EH (cell line): ENCODE measurements at regions not wholly inside any gene's neighbourhood (a gene's known extent, or its start where the extent isn't known, plus 50 kb on each side); places are given as distances from the start of the nearest gene placed in this dataset.
"Not testable (repeated sequence)": the region's sequence is repeated elsewhere in the genome, so short reads cannot be mapped to it uniquely, and the experiment has no call there.

Source experiments
- DNase-seq: peaks from one replicate; pipeline ENCODE4 v3.0.0-alpha.2; 2015; ENCODE audit warnings: low read depth

GRCh38 chr9:82726424-82727276 lies 336.3 kb downstream of the RASEF start:
- no peak for DNase-seq

GRCh38 chr9:82729141-82729540 lies 333.8 kb downstream of the RASEF start:
- no peak for DNase-seq

GRCh38 chr9:82729991-82730589 lies 332.9 kb downstream of the RASEF start:
- no peak for DNase-seq

- DNase-seq = no peak
These were observed 330.0 kb downstream of the RASEF start for GRCh38 chr9:82732928-82733327.

GRCh38 chr9:82736126-82736525 lies 326.8 kb downstream of the RASEF start:
- DNase-seq = no peak

GRCh38 chr9:82736701-82737100 lies 326.2 kb downstream of the RASEF start:
- no peak for DNase-seq

GRCh38 chr9:82745919-82746318 lies 317.0 kb downstream of the RASEF start:
- no peak for DNase-seq

- no peak for DNase-seq
These were observed 312.5 kb downstream of the RASEF start for GRCh38 chr9:82750411-82750913.

GRCh38 chr9:82757924-82758323 lies 305.0 kb downstream of the RASEF start:
- DNase-seq = no peak

- DNase-seq = no peak
These were observed 301.9 kb downstream of the RASEF start for GRCh38 chr9:82761027-82761426.

- no peak for DNase-seq
These were observed 301.0 kb downstream of the RASEF start for GRCh38 chr9:82761956-82762355.

- no peak for DNase-seq
These were observed 299.3 kb downstream of the RASEF start for GRCh38 chr9:82763656-82764055.

- no peak for DNase-seq
These were observed 298.8 kb downstream of the RASEF start for GRCh38 chr9:82764061-82764668.

GRCh38 chr9:82774707-82775231 lies 288.2 kb downstream of the RASEF start:
- DNase-seq = not testable (repeated sequence)

- no peak for DNase-seq
These were observed 286.4 kb downstream of the RASEF start for GRCh38 chr9:82776508-82776907.

- no peak for DNase-seq
These were observed 285.6 kb downstream of the RASEF start for GRCh38 chr9:82777366-82777765.

GRCh38 chr9:82778923-82779322 lies 284.0 kb downstream of the RASEF start:
- not testable (repeated sequence) for DNase-seq

GRCh38 chr9:82780017-82780416 lies 282.9 kb downstream of the RASEF start:
- DNase-seq = no peak

- DNase-seq = no peak
These were observed 281.0 kb downstream of the RASEF start for GRCh38 chr9:82781921-82782392.

GRCh38 chr9:82783045-82783444 lies 279.9 kb downstream of the RASEF start:
- no peak for DNase-seq

GRCh38 chr9:82784589-82784988 lies 278.4 kb downstream of the RASEF start:
- DNase-seq = no peak

GRCh38 chr9:82789155-82789824 lies 273.7 kb downstream of the RASEF start:
- DNase-seq = no peak
